Femur (tissue), 1 donor: ENCODE measurements at regions not wholly inside any gene's neighbourhood (a gene's known extent, or its start where the extent isn't known, plus 50 kb on each side); places are given as distances from the start of the nearest gene placed in this dataset.
A peak's percentile ranks its signal among the peaks of the same experiment; 100 is the strongest.

Experiments
- DNase-seq: peaks from one replicate; pipeline ENCODE4 v3.0.0-alpha.2; 2017

DNA sequence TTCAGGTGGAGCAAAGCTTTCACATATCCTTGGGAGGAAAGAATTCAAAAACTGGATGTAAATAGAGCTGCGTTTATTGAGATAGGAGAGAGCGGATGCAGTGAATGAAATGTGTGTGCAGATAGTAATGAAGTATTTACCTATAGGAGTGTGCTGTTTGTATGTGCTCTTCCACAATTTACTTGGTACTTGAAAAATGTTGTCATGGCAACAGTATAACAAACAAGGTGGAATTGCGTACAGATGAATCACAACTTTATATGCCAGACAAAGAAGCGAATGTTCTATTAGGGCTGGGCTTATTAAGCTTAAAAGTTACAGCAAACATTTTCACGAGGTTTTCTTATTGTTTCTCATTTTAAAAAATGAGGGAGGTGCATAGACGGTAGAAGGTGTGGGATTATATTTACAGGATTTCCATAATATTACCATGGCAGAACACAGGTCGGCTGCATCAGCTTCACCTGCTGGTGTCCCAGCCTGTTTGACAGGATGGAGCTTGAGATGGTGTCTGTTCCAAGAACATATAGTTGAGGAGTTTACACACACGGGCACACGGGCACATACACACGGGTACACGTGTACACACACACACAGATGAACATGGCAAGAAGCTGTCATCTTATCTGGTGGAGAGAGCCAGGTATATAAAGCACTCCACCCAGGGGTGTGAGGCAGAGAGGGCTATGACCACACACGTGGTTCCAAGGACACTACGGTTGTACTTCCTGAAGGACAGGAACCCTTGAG is 155.7 kb downstream of the RMI1 start:
- DNase-seq: no peak

DNA sequence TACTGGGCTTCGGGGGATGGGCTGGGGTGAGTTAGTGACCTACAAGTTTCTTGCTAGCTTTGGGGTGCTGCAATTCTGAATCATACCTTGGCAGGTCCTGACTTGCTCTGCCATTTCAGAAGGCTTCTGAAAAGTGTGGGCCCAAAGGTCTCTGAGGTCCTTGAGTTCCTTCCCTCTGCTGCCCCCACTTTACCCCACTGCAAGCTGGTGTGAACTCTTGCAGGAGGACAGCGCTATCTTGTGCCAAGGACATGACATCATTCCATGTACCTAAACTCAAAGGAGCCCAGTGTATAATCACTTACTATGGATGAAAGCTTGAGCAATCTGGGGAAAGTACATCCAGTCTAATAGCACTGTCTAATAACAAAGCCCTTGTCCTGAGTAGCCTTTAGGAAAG is 157.4 kb downstream of the RMI1 start:
- no peak for DNase-seq

DNA sequence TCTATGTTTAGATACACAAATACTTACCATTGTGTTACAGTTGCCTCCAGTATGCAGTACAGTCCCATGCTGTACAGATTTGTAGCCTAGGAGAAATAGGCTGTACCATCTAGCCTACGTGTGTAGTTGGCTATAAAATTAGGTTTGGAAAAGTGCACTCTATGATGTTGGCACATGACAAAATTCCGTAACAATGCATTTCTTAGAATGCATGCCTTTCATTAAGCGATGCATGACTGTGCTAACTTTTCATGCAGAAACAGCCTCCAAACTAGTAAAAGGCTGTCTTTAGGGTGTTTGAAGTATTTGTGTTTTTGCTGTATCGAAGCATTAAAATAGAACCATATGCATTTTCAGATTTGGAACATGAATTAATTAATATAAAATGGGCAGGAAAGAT is 157.9 kb downstream of the RMI1 start:
- no peak for DNase-seq

DNA sequence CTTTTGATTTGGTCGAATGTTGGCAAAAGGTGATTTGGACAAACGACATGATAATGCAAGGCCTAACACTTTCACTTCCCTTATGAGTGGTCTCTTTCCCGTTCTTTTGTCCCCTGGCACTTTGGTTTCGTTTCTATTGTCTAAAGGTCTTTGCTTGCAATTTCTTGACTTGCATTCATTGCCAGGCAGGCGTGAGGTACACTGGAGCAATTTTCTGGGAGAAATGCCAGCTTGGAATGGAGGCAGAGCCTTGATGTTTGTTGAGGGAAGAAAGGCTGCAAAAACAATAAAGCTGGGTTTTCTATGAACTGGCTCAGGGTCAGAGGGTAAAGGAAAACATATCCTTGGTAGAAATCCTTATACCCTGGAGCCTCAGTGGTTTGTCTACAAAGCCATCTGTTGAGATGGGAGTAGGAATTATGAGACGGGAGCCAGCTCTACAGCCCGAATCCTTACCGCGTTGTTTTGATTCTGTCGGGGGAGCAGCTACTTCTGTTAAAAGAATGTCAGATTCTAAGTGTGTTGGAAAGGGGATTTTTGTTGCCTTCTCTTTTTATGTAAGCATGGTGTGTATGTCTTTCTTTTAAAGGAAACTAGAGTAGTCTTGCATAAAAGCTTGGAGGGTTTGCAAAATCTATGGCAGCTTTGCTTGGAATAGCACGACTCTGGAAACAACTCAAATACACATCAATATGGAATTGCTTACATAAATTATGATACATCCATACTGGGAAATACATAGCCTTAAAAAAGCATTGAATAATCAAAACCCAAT is 158.9 kb downstream of the RMI1 start:
- DNase-seq: peak; percentile 77

DNA sequence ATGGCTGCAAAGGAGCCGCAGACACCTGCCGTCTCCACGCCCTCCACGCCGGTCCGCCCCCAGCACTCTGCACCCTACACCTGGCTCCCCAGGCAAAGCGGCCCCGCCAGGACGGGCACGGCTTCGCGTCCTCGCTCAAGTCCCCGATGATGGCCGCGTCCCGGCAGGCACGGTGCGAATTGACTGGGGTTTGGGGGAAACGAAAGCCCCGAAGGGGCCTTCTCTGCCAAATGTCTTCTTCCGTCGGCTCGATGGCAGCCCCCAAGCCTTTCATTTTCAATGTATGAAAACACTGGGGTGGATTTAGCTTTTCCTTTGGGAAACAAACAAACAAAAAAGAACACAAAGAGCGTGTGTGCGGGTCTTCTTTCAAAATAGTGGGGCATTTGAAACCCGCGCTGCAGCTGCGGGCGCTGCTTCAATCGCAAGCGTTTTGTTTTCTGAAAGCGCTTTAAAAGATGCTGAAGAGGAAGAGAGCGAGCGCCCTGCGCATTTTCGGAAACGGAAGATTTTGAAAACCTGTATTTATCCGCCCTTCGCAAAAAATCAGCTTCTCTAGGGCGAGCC is 160.0 kb downstream of the RMI1 start:
- peak; percentile 41 for DNase-seq

DNA sequence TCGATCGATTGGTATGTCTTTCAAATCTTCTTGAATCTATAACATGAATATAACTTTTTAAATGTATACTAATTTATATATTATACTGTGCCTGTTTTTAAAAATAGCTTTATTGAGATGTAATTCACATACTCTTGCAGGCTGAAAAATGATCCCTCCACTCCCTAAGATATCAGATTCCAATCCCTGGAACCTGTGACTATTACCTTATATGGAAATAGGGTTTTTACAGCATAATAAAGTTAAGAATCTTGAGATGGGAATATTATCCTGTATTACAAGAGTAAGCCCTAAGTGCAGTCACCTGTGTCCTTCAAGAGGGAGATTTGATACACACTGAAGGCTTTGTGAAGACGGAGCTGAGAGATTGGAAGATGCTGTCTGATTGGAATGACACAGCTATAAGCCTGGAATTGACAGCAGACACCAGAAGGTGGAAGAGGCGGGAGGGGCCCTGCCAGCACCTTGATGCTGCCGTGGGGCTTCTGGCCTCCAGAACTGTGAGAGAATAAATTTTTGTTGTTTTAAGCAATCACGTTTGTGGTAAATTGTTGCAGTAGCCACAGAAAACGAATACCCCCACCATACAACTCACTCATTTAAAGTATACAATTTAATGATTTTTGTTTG is 161.3 kb downstream of the RMI1 start:
- no peak for DNase-seq

DNA sequence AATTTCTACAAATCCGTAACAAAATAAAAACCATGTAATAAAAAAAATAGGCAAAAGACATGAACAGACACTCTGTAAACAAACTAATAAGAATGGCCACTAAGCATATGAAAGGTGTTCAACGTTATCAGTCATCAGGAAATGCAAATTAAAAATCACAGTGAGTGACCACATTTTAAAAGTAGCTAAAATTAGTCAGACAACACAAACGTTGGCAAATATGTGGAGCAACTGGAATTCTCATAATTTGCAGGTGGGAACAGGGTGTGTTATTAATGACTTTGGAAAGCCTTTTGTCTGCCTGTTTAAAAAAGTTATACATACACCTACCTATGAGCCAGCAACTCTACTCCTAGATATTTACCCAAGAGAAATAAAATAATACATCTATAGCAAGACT is 164.4 kb downstream of the RMI1 start:
- DNase-seq: no peak

DNA sequence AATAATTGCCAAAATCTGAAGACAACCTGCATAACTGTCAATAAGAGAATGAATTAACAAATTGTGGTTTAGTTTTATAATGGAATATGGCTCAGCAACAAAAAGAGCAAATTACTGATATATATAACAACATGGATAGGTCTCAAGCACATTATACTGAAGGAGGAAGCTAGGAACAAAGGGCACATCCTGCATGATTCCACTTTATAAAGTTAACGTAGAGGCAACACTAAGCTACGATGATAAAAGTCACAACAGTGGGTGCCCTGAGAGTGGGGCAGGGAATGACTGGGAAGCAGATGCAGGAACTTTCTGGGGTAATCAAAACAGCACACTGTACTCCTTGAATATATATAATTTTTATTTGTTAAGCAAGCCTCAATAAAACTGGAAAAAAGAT is 165.2 kb downstream of the RMI1 start:
- no peak for DNase-seq

DNA sequence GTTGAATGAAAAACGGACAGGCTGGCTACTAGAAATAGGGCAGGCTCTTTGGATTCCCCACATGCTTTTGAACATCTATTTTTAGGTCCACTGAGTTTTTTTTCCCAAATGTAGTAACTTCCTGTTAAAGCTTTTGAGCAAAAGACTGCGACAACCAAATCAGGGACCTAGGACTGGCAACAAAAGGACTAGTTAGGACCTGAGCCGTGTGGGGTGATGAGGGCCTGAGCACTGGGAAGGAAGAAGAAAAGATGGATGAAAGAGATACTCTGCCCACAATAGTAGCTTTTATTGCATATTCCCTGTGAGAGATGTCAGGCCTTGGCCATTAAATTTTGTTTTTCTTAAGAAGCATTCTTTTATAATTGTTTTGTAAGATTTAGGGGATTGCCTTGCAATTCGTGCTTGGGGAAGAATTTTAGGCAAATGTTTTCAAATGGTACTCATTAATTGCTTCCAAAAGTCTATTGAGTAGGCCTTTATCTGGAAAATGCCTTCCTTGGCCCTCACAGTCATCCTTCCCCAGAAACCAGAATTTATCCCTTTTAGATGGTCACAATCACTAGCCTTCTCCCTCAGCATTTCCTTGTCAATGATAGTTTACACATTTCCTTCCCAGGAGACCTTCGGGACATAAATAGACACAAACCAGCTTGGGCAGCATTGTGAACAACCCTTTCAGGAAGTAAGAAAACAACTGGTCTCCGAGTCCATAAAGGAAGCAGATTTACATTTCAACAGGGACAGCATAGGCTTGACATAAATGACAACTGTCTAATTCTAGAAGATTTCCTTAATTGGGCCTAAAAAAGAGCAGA is 166.5 kb downstream of the RMI1 start:
- DNase-seq: peak; percentile 36

DNA sequence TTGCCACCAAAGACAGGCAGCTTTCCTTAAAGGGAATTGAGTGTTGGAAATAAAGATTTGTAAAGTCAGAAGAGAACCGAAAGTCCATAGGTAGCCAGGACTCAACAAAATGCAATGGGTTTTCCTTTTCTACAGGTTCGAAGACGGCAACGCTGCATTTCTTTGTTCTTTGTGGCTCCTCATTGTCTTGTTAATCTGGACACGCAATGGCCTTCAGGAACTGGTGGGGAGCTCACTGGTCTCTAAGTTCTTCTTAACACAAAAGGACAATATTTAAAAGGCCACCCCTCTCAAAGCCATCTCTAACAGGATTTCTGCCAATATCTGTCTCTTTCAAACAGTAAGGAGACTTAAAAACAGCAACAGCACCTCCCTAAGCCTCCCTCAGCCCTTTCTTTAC is 170.6 kb downstream of the RMI1 start:
- DNase-seq: no peak

DNA sequence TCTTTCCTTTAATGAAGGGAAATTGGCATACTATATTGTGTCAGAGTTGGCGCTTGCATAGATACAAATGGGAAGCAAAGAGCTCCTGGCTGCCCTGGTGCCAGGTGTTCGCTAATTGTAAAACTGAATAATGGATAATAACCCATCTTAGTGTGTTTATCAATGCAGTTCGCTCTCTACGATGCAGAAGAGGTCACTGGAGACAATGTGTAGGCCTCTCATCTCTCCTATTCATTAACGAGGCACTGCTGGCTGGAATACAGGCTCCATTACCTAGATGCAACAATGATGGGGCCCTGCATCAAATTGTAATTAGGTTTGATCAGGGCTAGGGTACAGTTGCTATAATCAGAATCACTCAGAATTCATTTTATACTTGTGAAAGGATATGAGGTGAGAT is 171.0 kb downstream of the RMI1 start:
- no peak for DNase-seq

DNA sequence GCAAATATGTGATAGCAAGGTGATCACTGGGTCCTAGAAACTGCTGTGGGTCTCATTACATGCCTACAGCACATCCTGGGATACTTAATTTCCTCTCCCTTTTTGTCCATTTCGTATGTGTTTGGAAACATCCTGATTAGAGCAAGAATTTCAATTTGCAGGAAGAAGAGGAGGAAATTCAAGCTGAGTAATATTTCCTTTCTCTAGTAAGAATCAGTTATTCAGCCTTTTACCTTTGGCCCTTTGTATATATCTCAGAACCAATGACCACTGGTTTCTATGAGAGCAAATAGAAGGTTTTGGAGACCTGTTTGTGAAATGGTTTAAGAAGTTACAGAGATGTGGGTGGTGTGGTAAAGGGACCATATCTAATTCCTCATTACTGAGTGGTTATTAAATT is 171.6 kb downstream of the RMI1 start:
- DNase-seq: no peak

DNA sequence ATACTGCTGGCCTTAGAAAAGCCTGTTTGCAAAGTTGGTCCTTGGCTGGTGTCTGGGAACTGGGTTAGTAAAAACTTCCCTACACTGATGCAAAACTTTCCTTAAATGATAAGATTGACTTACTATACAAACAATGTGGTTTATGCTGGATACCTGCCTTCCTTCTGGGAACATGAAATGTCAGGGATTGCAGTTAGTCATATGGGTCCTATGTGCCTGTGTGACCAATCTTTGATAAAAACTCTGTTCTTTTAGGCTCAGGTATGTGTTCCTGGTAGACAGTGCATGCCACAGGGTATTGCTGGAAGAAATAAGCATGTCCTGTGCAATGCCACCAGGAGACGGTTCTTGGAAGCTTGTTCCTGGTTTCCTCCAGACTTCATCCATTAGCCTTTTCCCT is 173.3 kb downstream of the RMI1 start:
- DNase-seq: no peak

DNA sequence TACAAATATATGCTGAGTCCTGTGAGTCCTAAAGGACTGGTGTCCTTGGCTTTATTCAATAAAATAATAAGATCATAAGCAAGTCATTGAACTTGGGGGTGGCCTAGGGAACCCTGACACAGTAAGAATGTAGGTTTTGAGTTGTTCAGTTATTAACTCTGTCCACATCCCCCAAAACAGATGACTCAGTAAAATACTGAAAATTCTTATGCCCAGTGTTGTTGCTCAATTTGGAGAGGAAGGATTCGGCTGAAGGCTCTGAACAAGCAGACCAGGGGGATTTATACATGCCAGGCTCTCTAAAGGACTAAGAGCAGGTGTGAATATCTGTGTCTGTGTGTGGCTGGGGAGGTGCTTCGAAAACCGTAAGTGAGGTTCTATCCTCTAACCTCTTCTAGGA is 173.7 kb downstream of the RMI1 start:
- no peak for DNase-seq

DNA sequence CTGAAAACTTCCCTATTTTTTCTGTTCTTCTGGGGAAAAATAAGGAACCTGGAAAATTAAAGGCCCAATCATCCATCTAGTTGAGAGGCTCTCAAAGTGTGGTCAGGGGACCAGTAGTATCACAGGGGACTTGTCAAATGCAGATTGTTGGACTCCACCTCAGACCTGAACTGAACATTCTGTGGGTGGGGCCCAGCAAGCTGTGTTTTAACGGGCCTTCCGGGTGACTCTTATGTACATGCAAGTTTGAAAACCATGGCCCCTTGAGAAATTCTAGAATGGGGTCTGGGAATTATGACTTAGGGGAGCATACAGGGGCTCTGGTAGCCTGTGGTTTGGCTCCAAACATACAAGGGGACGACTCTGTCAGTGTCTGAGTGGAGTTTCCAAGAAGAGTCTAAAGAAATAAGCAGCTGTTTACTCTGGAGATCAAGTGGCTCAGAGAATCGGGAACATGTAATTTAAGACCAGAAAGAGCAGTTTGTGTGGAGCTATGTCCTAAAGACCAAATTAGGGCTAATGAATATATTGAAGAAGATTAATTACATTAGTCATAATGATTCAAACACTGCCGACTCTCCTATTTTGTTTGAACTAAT is 177.4 kb downstream of the SLC28A3 start:
- DNase-seq: no peak

DNA sequence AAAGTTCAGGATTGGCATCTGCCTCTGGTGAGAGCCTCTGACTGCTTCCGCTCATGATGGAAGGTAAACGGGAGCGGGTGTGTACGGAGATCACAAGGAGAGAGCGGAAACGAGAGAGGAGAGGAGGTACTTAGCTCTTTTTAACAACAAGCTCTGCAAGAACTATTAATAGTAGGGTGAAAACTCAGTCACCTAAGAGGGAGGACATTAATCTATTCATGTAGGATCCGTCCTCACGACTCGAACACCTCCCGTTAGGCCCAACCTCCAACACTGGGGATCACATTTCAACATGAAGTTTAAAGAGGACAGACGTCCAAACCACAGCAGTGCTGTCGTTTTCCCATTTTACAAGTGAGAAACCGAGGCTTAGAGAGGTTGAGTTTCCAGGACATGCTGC is 173.7 kb downstream of the SLC28A3 start:
- no peak for DNase-seq

DNA sequence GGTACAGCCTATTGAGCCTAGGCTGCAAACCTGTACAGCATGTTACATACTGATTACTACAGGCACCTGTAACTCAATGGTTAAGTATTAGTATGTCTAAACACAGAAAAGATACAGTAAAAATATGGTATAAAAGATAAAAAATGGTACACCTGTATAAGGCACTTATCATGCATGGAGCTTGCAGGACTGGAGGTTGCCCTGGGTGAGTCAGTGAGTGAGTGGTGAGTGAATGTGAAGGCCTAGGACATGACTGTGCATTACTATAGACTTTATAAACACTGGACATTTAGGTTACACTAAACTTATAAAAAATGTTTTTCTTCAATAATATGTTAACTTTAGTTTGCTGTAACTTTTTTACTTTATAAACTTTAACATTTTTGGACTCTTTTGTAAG is 171.3 kb downstream of the SLC28A3 start:
- DNase-seq: no peak

DNA sequence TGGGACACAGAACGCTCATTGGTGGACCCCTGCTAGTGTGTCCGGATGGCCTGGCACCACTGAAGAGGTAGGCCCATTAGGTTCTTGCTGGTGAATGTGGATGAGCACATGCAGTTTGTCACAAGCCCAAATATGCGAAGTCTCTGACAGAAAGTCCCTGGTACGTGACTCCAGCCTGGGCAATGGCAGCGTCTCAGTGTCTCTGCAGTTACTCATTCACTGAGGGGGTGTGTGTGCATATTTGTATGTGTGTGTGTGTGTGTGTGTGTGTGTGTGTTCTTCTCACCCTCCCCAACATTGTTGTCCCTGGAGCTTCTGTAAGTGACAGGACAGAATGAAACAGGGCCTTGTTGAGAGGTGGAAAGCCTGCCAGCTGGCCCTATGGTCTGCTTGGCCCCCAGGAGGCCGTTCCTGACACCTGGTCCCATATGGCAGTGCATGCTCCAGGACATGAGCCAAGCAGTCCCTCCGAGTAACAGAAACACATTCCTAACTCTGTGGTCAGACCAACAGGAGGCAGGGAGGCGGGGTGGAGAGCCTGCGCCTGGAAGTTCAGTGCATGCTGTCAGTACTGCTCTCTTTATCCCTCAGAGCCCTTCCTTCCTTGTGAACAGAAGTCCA is 169.9 kb downstream of the SLC28A3 start:
- peak; percentile 91 for DNase-seq

DNA sequence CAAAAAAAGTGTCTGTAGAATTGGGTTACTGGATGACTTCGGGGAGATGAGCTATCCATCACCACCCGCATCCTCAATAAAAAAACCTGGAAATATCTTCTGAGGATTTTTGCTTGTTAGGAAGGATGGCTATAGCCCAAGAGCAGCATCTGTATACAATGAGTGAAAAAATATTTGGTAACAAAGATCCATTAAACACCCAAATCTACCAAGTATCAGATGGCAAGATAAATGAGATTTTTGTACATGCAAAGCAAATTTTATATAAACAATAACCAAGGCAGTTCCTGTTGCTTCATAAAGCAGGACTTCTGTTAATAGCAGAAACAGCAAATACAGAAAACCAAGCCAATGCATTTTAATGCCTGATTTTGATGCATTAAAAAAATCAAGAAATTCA is 166.6 kb downstream of the SLC28A3 start:
- no peak for DNase-seq

DNA sequence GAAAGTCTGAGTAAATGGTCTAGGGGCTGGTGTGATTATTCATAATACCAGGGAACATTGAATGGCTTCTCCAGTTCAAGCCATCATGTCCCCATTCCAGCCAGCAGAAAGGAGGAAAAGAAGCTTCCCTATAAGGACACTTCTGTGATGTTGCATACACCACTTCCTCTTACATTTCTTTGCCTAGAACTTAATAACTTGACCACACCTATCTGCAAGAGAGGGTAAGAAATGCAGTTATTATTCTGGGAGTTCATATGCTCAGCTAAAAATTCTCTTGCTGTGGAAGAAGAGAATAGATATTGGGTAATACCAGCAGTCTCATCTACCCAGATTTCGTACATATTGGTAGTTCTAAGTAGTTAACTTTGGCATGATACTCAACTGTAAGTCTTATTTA is 166.1 kb downstream of the SLC28A3 start:
- DNase-seq: no peak

DNA sequence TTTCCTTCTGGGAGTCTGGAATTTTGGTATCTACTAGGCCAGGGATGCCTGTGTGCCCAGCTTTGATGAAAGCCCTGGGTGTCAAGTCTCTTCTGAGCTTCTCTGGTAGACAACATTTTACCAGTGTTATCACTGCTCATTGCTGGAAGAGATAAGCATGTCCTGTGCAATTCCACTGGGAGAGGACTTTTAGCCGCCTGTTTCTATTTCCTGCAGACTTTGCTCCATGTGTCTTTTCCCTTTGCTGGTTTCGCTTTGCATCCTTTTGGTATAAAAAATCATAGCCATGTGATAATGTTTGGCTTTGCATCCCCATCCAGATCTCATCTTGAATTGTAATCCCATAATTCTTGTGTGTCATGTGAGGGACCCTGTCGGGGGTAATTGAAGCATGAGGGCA is 163.2 kb downstream of the SLC28A3 start:
- no peak for DNase-seq

DNA sequence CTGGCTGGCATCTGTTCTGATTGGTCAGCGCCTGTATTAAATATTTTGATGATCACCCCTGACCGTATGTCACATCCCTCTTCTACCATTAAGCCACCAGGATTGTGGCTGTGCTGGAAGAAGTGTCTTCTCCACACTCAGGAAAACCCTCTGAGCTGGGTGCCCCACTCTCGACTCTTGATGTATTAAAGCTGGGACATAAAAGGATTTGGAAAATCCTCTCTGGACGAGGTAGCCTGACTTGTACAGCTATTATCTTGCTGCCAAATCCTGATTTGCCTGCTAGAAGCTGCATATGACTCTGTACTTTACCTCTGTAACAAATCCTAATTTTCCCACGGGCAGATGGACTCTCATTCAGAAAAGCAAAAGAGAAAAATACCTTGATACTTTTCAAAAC is 161.0 kb downstream of the SLC28A3 start:
- DNase-seq: no peak
